ENCODE measurements at regions not wholly inside any gene's neighbourhood (a gene's known extent, or its start where the extent isn't known, plus 50 kb on each side); places are given as distances from the start of the nearest gene placed in this dataset.

- no peak for TF ChIP-seq EZH2 (IDR thresholded peaks at IDR 0.05; ENCODE audit: insufficient read depth, poor library complexity, severe bottlenecking)
- no peak for TF ChIP-seq EZH2phosphoT487 (IDR thresholded peaks at IDR 0.05; ENCODE audit: insufficient read depth, low read depth)
Measured at GRCh38 chr4:126961661-126962060, 671.1 kb upstream of the INTU start.

All from GM23248 (cell line).